ENCODE measurements at regions not wholly inside any gene's neighbourhood (a gene's known extent, or its start where the extent isn't known, plus 50 kb on each side); places are given as distances from the start of the nearest gene placed in this dataset.

DNA sequence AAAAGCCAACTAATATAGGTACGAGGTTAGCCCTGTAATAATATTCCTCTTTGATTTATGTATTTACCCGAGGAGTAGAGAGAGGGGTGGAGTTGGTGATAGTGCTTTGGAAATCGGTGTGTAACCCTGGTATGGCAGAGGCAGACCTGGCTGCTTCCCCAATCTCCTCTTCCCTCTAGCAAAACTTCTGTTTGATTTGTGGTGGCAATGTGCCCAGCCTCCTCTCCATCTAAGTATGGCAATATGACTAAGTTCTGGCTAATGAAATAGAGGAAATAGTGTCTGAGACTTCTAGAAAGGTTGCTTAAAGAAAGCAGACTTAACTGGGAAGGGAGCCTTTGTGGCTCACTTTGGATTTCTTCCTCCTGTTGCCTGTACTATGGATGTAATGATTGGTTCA is 491.1 kb downstream of the ENC1 start:
- Histone ChIP-seq H3K79me1 (ENCODE audit: low read depth, low read length) (no peaks in the 10 kb centered on the region), H3K9me3 (ENCODE audit: insufficient read depth in 2 of 2, low read depth in 1 of 2, low read length in 1 of 2) (no peaks in the 10 kb centered on the region)
- CTCF ChIA-PET (ENCODE audit: partially characterized antibody) = no interaction called here
- no peak for TF ChIP-seq RAD21 (IDR thresholded peaks at IDR 0.05 in 1 of 2, conservative IDR thresholded peaks at IDR 0.05 in 1 of 2; ENCODE audit: low read depth in 2 of 2, low read length in 2 of 2)
- TF ChIP-seq HDAC2 (IDR thresholded peaks at IDR 0.05; ENCODE audit: borderline replicate concordance in 1 of 2, low read depth in 2 of 2, low read length in 2 of 2) = no peak
- TF ChIP-seq, protein P1, sequence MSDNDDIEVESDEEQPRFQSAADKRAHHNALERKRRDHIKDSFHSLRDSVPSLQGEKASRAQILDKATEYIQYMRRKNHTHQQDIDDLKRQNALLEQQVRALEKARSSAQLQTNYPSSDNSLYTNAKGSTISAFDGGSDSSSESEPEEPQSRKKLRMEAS (IDR thresholded peaks at IDR 0.05) = no peak
- TF ChIP-seq, protein P2, sequence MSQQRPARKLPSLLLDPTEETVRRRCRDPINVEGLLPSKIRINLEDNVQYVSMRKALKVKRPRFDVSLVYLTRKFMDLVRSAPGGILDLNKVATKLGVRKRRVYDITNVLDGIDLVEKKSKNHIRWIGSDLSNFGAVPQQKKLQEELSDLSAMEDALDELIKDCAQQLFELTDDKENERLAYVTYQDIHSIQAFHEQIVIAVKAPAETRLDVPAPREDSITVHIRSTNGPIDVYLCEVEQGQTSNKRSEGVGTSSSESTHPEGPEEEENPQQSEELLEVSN (IDR thresholded peaks at IDR 0.05) = no peak
- no peak for TF ChIP-seq TBP (IDR thresholded peaks at IDR 0.05; ENCODE audit: low read depth, low read length)
- TF ChIP-seq SP4 (IDR thresholded peaks at IDR 0.05; ENCODE audit: low read length) = no peak
- no peak for TF ChIP-seq BCL11A (IDR thresholded peaks at IDR 0.05; ENCODE audit: low read depth in 2 of 2, low read length in 2 of 2)
- no peak for TF ChIP-seq CEBPB (IDR thresholded peaks at IDR 0.05; ENCODE audit: low read depth, low read length)
- TF ChIP-seq, protein P3, sequence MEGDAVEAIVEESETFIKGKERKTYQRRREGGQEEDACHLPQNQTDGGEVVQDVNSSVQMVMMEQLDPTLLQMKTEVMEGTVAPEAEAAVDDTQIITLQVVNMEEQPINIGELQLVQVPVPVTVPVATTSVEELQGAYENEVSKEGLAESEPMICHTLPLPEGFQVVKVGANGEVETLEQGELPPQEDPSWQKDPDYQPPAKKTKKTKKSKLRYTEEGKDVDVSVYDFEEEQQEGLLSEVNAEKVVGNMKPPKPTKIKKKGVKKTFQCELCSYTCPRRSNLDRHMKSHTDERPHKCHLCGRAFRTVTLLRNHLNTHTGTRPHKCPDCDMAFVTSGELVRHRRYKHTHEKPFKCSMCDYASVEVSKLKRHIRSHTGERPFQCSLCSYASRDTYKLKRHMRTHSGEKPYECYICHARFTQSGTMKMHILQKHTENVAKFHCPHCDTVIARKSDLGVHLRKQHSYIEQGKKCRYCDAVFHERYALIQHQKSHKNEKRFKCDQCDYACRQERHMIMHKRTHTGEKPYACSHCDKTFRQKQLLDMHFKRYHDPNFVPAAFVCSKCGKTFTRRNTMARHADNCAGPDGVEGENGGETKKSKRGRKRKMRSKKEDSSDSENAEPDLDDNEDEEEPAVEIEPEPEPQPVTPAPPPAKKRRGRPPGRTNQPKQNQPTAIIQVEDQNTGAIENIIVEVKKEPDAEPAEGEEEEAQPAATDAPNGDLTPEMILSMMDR (IDR thresholded peaks at IDR 0.05; ENCODE audit: control extremely low read depth in 1 of 3, insufficient read depth in 1 of 3, low read depth in 1 of 3, low read length in 3 of 3) = no peak
- no peak for TF ChIP-seq CBX5 (IDR thresholded peaks at IDR 0.05; ENCODE audit: low read depth, low read length)

More for the DNA sequence above, 491.1 kb downstream of the ENC1 start:
- no peak overlapping the region for H2BK20ac ChIP-seq (ENCODE audit: low read length)
- H4K5ac ChIP-seq (ENCODE audit: insufficient read length, low read depth, low read length) = no peak overlapping the region
- H3K4me1 ChIP-seq (replicated peaks in 1 of 4; ENCODE audit: control insufficient read depth in 3 of 4, insufficient read depth in 4 of 4, low read length in 3 of 4) = no peaks in the 10 kb centered on the region
- H3K18ac ChIP-seq (ENCODE audit: extremely low read depth, low read length) = no peak overlapping the region
- POLR2A ChIA-PET (ENCODE audit: partially characterized antibody) = no interaction called here
- H3K27ac ChIP-seq (ENCODE audit: low read depth, low read length) = no peak overlapping the region
- no peak overlapping the region for H2AFZ ChIP-seq (ENCODE audit: low read length)
- H2BK5ac ChIP-seq (ENCODE audit: low read depth, low read length) = no peak overlapping the region
- no peak overlapping the region for H3K4ac ChIP-seq (replicated peaks; ENCODE audit: insufficient read length, low read depth, low read length)
- no peaks in the 10 kb centered on the region for H3K36me3 ChIP-seq (ENCODE audit: control insufficient read depth in 2 of 4, insufficient read depth in 4 of 4, low read length in 3 of 4)
- no peak overlapping the region for H3K23ac ChIP-seq (ENCODE audit: insufficient read length)
- H2AK5ac ChIP-seq (ENCODE audit: low read depth, low read length) = no peak overlapping the region
- no peak overlapping the region for H4K91ac ChIP-seq (replicated peaks; ENCODE audit: insufficient read length, low read length)
- no peak overlapping the region for H4K8ac ChIP-seq (ENCODE audit: extremely low read depth, insufficient read depth, low read length)
- H4K20me1 ChIP-seq (replicated peaks in 1 of 2; ENCODE audit: control insufficient read depth in 1 of 2, insufficient read depth in 2 of 2, low read length in 2 of 2) = no peaks in the 10 kb centered on the region
- 0 out of 2 replicates have a peak, but pooled peaks cover under 1% of the 10 kb centered on the region for H3K23me2 ChIP-seq (ENCODE audit: low read depth, low read length)
- H2BK120ac ChIP-seq (replicated peaks; ENCODE audit: low read depth, low read length) = no peak overlapping the region
- FAIRE-seq = no peak
- H3K14ac ChIP-seq (ENCODE audit: insufficient read length) = no peak overlapping the region
- no peak overlapping the region for H3K9ac ChIP-seq (replicated peaks in 1 of 4; ENCODE audit: extremely low read depth in 1 of 4, low read depth in 3 of 4, low read length in 3 of 4)
- H3K56ac ChIP-seq (replicated peaks; ENCODE audit: insufficient read length, low read depth, low read length) = no peak overlapping the region
- H3K4me2 ChIP-seq (ENCODE audit: insufficient read depth in 1 of 2, low read depth in 2 of 2, low read length in 2 of 2) = no peak overlapping the region
- H2BK12ac ChIP-seq (ENCODE audit: low read depth, low read length) = no peak overlapping the region
- no peak overlapping the region for H2BK15ac ChIP-seq (ENCODE audit: low read length)
- peaks cover 0 to 1% (median 0%) of the 10 kb centered on the region in 4 experiments; a peak in 1 of 7 replicates for H3K27me3 ChIP-seq (replicated peaks in 1 of 4; ENCODE audit: control insufficient read depth in 3 of 4, extremely low read depth in 1 of 4, insufficient read depth in 3 of 4, low read length in 3 of 4)
- no peak for DNase-seq (ENCODE audit: low read depth in 1 of 2, low spot score in 2 of 2)
- no peaks in the 10 kb centered on the region for H3K79me2 ChIP-seq (ENCODE audit: control insufficient read depth in 1 of 2, insufficient read depth in 2 of 2, low read length in 2 of 2)
- no peak overlapping the region for H3K4me3 ChIP-seq (ENCODE audit: extremely low read depth in 1 of 4, insufficient read depth in 2 of 4, low read depth in 3 of 4, low read length in 4 of 4)
- WGBS, 2 experiments (ENCODE audit: extremely low coverage in 1 of 2, insufficient coverage in 1 of 2, insufficient read length in 1 of 2, insufficient replicate concordance in 2 of 2, low coverage in 1 of 2, low lambda C conversion rate in 2 of 2, missing lambda C conversion rate in 1 of 2) = 91% methylated on average over 3 of the region's 3 CpGs; no CpG with 5 or more reads in 1 of the 2 experiments
